Inflammatory macrophage treated with lipopolysaccharide for 4 hours (primary cell): ENCODE measurements at regions not wholly inside any gene's neighbourhood (a gene's known extent, or its start where the extent isn't known, plus 50 kb on each side); places are given as distances from the start of the nearest gene placed in this dataset.
A peak's percentile ranks its signal among the peaks of the same experiment; 100 is the strongest.

Experiments
- DNase-seq: peaks from one replicate; pipeline ENCODE4 v3.0.0-alpha.2; 2020

DNA sequence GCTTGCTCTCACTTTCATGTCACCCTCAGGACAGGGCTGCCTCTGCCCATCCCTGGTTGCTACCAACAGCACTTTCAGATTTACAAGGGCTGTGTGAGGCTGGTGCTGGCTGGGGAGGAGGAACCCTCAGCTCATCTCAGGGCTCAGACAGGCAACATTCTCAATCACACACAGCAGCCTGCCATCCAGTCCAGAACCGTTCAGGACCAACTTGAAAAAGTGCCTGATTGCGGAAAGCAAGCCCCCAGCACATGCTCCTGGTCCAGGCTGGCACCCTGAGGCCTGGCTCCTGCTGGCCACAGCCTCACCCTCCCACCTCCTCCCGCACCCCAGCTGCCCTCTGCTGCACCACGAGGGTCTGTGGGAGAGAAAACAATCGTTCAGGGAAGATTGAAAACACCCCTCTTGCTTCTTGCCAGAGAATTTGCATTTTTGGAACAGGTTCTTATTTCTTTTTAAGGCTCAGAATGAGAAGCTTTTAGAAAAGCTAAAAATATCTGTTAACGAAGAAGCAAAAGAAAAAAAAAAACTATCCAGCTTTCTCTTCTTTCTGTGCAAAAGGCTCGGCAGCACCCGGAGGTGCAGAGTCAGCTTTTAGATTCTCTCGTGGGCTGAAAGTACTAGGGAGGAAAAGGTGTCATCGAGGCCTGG is 403.8 kb upstream of the ID2 start:
- no peak for DNase-seq

DNA sequence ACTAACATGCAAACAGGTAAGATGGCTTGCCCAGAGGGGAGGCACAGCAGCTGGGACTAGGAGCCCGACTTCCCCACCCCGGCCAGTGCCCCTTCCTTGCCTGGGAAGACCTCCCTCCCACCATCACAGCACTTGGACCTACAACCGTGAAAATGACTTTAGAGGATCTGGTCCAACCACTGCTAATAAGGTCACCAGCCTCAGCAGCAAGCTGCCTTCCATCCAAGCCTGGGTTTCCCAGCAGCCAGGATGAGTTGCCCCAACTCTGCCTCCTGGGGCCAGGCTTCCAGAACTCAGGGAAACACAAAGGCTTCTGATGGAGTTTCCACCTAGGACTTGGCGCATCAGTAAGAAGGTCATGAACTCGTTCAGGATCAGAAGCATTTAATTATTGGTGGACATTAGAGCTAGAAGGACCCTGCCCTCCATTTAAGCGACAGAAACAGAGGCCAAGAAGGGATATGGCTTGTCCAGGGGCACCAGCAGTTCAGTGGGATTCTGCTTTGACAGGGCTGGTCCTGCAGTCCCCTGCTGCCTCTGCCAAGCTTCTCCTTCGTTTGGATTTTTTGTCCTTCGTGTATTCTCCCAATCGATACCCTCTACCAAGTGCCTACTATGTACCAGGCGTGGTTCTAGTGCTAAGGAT is 403.0 kb upstream of the ID2 start:
- no peak for DNase-seq

DNA sequence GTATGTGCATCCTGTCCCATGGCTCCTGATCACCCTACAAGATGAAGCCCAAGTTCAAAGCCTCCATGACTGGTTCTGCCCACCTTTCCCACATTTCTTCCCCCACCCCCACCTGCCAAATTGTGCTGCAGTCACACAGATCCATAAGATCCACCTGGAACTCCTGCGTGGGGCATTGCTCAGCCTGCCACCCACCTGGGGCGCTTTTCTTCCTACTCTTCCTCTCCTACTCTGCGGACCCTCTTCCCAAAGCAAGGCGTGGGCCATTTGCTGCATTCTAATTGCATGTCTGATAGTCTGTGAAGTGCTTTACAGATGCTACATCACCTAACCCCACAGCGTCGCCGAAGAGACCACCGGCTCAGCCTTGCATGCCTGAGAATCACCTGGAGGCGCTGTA is 402.4 kb upstream of the ID2 start:
- no peak for DNase-seq

DNA sequence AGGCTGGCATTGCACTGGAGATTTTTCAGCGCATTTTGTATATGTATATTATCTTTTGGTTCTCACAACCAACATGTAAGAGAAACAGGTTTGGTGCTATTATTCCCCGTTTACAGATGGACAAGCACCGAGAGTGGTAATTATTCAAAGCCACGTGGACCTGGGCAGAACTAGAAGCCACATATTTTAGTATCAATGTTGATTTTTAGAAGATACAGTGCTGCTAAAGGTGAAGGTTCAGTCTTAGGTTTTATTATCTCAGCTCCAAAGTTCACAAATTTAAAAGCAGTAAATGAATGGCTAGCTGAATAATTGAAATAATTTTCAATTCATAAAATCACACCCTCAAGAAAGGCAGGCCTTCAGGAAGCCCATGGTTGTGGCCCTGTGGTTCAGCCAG is 400.6 kb upstream of the ID2 start:
- no peak for DNase-seq

DNA sequence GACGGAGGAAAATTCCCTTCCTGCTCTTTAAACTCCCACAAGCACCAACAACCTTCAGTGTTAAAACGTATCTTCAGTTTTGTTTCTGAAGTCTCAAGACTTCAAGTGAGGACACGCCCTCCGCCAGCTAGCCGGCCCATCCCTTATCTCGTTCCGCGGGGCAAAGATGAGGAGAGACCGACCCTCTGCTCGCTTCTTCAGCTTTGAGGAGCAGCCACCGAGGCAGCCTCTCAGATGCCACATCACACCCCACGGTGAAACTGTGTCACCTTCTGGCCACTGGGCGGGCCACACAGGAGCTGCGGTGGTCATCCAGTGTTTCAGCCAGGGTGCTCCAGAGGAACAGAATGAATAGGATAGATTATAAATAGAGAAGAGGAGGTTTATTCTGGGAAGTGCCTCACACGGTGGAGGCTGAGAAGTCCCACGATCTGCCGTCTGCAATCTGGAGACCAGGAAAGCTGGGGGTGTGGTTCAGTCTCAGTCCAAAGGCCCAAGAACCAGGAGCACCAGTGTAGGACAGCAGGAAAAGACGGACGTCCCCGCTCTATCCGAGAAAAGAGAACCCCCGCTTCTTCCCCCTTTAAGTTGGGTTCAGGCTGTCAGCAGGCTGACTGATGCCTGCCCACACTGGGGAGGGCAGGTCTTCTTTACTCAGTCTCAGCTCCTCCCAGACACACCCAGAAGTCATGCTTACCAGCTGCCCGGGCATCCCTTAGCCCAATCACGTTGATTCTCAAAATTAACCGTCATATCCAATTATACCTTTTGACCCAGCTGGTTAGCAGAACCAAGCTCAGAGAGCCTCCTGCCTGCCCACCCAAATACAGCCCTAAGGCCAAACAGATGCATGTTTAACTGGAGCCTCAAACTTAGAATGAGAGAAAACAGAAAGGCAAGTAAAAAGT is 399.7 kb upstream of the ID2 start:
- DNase-seq = no peak

DNA sequence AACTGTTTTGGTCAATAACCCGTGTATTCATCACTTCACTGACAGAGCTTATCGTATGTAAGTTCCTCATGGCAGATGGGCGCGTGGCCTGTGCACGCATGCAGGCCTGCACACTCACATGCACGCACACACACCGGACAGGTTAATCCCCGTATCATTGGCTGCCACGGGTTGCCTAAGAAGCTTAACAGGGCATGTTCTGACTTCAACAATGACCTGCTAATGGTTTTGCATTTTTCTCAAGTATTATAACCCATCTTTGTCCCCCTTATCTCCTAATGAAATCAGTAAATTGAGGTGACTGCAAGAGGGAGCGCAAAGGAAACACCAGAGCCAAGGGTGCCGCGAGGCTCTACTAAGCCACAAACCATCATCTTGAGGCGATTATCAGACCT is 399.0 kb upstream of the ID2 start:
- DNase-seq = no peak

DNA sequence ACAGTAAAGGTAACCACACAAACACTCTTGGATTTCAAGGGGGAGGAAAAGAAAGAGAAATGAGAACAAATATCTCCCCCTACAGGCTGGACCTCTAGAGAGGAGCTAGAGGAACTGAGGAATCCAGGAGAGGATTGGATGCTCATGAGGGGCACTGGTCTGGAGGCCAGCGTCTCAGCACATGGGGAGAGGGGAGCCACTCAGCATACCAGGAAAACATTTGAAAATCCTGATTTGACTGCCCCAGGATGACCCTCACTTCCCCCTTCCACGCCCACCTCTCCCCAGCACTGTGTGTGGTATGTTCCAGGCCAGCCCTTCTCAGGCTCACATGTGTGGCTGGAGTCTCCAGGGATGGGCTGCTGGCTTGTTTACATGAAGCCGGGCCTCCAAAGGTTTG is 396.8 kb upstream of the ID2 start:
- peak; percentile 40 for DNase-seq

DNA sequence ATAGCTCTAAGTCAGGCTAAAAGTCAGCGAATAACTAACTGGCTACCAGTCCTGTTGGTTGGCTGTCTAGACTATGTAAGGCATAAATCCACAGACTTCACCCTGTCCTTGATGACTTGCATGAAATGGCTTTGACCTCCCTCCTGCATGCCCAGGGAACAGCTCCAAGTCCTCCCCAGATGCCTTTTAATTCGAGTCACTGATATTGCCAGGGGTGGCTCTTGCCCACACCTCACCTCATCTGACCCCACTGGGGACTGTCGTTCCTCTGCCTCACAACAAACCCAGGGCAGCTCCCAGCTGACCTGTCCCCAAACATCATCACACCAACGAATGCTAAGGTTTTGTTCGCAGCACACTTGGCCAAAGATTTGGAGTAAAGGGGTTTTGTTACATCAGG is 396.0 kb upstream of the ID2 start:
- no peak for DNase-seq

DNA sequence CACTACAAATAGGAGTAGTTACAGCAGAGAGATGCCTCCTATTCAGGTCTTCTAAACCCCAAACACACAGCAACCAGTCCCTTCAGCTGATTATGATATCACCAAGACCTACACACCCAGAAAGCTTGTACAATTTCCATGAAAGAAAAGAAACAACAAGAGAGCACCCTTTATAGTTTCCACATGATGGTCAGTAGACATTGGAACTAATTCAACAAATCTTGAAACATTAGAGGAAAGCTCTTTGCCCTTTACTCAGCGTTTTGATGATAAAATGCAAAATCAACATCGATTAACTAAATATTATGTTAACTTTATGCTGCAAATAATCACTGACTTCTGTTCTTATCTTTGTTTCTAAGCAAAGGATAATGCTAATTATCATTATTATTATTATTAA is 393.6 kb upstream of the ID2 start:
- no peak for DNase-seq

DNA sequence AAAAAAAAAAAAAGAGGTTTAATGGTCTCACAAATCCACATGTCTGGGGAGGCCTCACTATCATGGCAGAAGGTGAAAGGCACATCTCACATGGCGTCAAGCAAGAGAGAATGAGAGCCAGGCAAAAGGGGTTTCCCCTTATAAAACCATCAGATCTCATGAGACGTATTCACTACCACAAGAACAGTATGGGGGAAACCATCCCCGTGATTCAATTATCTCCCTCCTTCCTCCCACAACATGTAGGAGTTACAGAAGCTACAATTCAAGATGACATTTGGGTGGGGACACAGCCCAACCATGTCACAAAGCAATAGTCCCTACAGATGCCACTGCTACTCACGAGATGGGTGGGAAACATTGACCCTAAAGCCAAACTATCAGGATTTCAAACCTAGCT is 392.7 kb upstream of the ID2 start:
- no peak for DNase-seq

DNA sequence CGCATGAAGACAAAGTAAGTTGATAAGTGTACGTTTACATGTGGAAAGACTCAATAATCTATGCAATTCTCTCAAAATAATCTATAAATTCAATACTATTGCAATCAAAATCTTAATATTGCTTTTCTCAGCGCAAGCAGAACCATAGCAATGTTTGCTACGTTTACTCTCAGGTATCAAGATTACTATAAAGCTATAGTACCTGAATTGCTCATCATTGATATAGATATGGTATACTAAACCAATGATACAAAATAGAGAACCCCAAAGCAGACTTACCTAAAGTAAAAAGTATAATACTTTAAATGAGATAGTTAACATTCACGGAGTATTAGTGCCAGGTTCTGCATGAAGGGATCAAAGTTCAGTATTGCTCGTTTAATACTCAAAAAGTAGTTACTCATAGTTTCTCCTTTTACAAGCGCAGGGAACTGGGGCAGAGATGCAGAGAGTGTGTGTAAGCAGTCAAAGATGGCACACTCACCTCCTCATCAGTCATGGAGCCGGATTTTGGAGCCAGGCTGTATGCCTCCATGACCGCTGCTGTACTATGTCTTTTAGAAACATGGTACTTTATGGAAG is 391.0 kb upstream of the ID2 start:
- DNase-seq = no peak

DNA sequence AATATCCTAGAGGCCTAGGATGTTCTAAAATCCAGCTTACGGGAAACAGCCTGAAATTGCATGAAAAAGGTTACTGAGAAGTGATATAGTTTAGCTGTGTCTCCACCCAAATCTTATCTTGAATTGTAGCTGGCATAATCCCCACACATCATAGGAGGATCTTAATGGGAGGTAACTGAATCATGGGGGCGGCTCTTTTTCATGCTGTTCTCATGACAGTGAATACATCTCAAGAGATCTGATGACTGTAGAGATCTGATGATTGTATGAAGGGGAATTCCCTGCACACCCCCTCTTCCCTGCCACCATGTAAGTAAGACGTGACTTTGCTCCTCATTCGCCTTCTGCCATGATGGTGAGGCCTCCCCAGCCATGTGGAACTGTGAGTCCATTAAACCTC is 385.6 kb upstream of the ID2 start:
- peak; percentile 95 for DNase-seq

DNA sequence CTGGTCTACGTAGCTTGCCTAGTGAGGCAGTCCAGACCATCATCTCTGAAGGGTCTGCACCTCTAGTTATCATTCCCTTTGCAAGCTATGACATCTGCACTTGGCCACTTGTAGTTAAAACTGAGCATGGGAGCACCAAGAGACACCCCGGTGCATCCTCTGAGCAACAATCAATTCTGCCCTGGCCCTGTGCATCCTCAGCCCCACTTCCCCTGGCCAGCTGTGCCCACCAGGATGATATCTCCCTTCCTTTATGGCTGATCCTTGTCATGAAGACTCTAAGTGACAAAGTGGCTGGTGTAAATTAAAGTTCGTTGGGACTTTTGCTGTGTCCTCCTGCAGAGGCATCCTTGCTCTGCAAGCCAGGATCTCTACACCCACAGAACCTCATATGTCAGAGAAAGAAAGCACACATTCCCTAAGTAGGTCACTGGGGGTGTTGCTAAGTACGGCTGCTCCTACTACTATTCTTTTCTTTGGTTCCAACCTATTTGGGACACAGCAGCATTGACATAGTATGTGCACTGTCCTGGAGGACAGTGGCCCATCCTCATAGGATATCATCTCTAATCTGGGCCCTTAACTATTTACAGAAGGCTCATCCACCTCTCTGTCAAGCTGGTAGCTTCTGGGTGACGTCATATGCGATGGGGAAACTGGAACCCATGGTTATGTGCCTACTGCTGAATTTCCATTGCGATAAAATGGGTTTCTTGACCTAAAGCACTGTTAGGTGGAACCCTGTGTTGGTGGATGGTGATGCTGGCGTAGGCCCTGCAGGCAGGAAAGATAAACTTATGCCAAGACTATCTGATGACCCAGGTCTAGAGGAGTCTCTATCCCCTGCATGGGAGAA is 384.3 kb upstream of the ID2 start:
- DNase-seq = peak; percentile 72

DNA sequence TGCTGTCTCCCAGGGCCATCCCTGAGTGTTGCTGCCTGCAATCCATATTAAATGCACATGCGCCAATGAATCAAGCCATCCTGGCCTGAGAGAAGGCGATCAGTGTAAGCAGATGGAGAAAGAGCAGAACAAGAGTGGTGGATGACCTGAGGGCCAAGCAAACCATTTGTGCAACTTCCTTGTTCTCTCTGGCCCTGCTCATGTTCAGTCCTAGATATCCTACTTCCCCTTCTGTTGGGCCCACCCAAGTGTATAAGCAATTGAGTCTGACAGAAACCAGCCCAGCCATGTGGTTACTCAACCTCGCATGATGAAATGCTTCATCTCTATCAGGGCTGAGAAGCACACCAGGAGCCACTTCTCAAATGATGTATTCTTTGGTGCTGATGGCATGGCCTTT is 383.1 kb upstream of the ID2 start:
- peak; percentile 99 for DNase-seq

DNA sequence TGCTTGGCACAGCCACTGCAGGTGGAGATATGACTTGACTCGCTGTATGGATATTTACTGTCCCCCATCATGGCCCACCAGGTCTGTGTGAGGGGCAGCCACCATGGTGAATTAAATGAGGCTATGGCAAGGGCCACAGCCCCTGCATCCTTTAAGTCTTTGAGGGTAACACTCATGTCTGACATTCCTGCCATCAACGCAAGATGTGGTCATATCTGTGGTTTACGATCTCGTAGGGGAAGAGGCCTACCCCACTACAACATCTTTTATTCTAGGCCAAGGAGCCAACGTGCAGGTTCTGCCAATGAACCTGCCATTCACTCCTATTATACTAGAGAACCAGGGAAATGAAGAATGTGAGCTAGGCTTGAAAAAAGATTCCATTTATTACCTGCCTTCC is 381.6 kb upstream of the ID2 start:
- DNase-seq = no peak

DNA sequence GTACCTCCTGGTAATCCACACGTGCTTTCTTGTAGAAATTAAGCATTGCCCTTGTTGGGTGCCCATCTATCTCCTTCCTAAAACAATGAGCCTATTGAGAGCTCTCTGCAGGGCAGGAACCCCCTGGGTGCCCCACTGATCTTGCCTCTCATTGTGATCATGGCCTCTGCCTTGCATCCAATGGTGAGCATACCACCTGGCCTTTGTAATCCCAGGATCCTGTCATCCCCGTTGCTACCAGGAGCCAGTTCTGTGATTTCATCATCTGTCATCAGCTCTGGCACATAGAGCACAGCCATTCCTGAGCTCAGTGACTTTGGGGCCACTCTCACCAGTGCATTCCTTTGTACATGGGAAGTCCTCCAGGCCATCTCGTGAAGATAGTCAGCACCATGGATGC is 381.0 kb upstream of the ID2 start:
- DNase-seq = no peak

DNA sequence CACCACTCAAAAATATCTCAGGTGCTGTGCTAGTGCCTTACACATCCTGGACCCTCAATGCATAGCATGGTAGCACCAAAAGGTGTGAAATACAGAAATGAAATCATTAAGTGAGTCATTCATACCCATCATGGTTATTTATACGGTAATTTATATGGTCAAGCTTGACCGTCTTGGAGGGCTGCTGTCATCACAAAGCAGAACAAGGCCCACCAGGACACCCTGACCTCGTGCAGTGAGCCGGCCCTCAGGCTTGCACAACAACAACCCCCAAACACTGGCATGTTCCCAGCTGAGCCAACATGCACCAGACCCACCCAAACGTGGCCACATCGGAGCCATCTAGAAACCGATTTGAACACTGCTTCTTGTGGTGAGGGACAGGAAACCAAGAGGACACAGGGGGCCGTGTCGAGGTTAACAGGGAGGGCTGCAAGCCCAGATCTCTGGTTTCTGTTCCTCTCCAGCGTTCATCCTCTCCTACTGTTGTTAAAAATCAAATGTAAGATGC is 378.5 kb upstream of the ID2 start:
- peak; percentile 95 for DNase-seq

DNA sequence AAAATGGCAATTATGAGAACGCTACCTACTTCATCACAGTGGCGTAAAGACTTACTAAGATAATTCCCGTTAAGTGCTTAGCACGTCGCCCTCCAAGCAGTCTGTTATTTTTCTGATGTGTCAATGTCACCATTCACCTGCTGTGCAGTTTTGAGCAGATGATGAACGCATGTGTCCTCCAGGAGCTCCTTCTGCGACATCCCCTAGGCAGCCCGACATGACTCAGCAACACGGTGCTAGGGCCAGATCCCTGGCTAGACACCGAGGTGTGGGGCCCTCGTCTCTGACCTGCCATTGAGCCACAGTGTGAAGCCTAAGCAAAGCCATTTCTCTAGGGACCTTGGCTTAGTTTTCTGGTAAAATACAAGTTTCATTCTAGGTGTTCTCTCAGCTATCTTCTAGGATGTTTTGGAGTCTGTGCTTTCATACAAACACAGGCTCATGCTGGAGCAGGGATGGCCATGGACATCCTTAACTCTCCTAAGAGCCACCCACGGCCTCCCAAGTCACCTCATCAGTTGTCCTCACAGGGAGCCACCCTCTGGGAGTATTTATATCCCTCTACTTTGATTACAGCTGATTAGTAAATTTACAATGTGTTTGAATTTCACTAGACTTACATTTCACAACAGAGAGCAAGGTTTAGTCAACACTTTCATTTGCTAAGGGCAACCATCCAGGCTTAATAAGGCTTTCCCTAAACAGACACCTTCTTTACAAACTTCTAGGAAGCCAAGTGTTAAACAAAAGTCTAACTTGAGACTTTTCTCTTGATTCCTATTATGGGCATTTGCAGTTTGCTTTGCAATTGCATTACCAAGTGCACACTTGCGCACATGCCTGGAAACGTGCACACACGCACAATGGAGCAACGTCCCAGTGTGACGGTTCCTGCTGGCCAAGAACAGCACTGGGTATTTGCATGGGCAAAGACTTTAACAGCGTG is 376.8 kb upstream of the ID2 start:
- peak; percentile 58 for DNase-seq

DNA sequence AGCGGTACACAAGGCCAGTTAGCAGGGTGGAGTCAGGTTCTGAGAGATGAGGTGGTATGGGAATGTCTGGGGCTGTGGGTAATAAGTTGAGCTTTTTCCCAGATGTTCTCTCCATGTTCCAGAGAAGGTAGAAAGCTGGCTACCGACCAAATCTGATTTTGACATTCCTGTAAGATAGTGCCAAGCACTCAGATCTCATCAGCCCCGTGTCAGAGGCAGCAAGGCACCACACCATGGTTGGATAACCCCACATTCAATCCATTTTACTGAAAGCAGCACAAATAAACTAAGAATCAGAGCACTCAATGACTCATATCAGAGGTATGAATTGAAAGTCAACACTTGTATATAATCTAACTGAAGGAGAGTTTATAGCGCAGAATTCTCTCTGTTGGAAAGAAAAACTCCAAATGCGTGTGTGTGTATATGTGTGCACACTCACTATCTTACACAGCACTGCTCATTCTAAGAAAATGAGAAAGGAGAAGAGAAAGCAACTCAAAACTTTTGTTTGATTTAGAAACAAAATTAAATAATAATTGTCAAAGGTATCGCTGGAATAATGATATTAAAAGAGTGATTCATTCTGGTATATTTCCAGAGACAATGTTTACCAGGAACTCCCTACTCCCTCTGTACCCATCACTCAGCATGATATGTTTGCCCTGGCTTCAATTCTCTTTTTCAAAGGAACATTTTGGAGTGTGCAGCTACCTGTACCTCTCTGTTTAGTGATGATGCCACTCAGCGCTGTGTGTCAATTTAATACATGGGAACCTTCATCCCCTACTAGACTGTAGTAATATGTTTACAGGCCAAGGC is 375.1 kb upstream of the ID2 start:
- no peak for DNase-seq

DNA sequence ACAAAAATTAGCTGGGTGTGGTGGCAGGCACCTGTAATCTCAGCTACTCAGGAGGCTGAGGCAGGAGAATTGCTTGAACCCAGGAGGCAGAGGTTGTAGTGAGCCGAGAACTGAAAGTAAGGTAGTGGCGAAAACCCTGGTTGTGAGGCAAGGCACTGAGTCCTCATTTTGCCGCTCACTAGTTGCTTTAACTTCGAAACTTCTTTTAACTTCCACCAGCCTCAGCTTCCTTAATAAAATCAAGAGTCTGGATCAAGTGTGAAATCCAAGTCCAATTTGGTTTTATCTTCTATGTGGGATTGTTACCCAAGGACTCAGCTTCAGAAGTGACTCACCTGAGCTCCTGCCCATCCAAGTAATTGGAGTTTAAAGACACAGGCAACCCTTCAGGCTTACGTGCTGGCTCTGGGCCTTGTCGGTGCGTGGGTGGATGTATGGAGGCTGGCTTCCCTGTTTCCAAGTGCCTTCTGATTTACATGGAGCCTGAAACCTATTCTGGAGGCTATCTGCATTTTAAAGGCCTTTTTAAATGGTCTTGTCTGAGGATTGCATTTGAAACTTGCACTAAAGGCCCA is 374.2 kb upstream of the ID2 start:
- DNase-seq = peak; percentile 79
